Trophoblast cell (in vitro differentiated cells and primary cell): ENCODE measurements at regions not wholly inside any gene's neighbourhood (a gene's known extent, or its start where the extent isn't known, plus 50 kb on each side); places are given as distances from the start of the nearest gene placed in this dataset.
"Not testable (repeated sequence)": the region's sequence is repeated elsewhere in the genome, so short reads cannot be mapped to it uniquely, and the experiment has no call there.

Source experiments
- DNase-seq, 2 donors: peaks; one replicate each; pipeline ENCODE4 v3.0.0-alpha.2; 2016
- H2AFZ ChIP-seq: 2 replicates; pipeline ENCODE4 v1.6.1; 2013; ENCODE audit warnings: low read length, moderate library complexity, mild to moderate bottlenecking; ENCODE audit not compliant: insufficient read depth, poor library complexity
- H2AK5ac ChIP-seq: 2 replicates; pipeline ENCODE4 v1.6.1; 2013; ENCODE audit warnings: mild to moderate bottlenecking, low read length
- H2BK120ac ChIP-seq: 2 replicates; pipeline ENCODE4 v1.6.1; 2013; ENCODE audit warnings: low read length, mild to moderate bottlenecking, moderate library complexity; ENCODE audit not compliant: insufficient read depth, poor library complexity
- H2BK12ac ChIP-seq: 2 replicates; pipeline ENCODE4 v1.6.1; 2013; ENCODE audit warnings: mild to moderate bottlenecking, low read length, moderate library complexity
- H2BK5ac ChIP-seq: 2 replicates; pipeline ENCODE4 v1.6.1; 2013; ENCODE audit warnings: low read length, low read depth, moderate library complexity, mild to moderate bottlenecking; ENCODE audit not compliant: poor library complexity
- H3K14ac ChIP-seq: 2 replicates; pipeline ENCODE4 v1.6.1; 2013; ENCODE audit warnings: mild to moderate bottlenecking, low read length
- H3K18ac ChIP-seq: 2 replicates; pipeline ENCODE4 v1.6.1; 2013; ENCODE audit warnings: mild to moderate bottlenecking, low read length
- H3K23ac ChIP-seq: 2 replicates; pipeline ENCODE4 v1.6.1; 2013; ENCODE audit warnings: low read length
- H3K27ac ChIP-seq: 2 replicates; pipeline ENCODE4 v1.5.1; 2013; ENCODE audit warnings: low read depth, mild to moderate bottlenecking, inconsistent platforms, low read length, moderate library complexity
- H3K27me3 ChIP-seq: 2 replicates; pipeline ENCODE4 v1.6.1; 2013; ENCODE audit warnings: inconsistent platforms, mild to moderate bottlenecking, low read length, moderate library complexity; ENCODE audit not compliant: insufficient read depth
- H3K36me3 ChIP-seq, 2 experiments: 1 replicate in 1 of 2; 2 replicates in 1 of 2; pipeline ENCODE4 v1.6.1; 2013; ENCODE audit warnings: low read length in 2 of 2, mild to moderate bottlenecking in 2 of 2, moderate library complexity in 1 of 2; ENCODE audit not compliant: insufficient read depth in 2 of 2, control insufficient read depth in 1 of 2
- H3K4ac ChIP-seq: 2 replicates; pipeline ENCODE4 v1.6.1; 2013; ENCODE audit warnings: low read depth, mild to moderate bottlenecking, low read length, moderate library complexity
- H3K4me1 ChIP-seq, 2 experiments: 1 replicate in 1 of 2; 2 replicates in 1 of 2; pipeline ENCODE4 v1.6.1; 2013; ENCODE audit warnings: low read length in 2 of 2, mild to moderate bottlenecking in 2 of 2, moderate library complexity in 1 of 2; ENCODE audit not compliant: insufficient read depth in 2 of 2, control insufficient read depth in 1 of 2
- H3K4me2 ChIP-seq: 2 replicates; pipeline ENCODE4 v1.6.1; 2013; ENCODE audit warnings: inconsistent platforms, mild to moderate bottlenecking, low read length, moderate library complexity
- H3K4me3 ChIP-seq: 2 replicates; pipeline ENCODE4 v1.5.1; 2013; ENCODE audit warnings: mild to moderate bottlenecking, low read depth, low read length, inconsistent platforms
- H3K79me1 ChIP-seq: one replicate; pipeline ENCODE4 v1.6.1; 2013; ENCODE audit warnings: low read length
- H3K79me2 ChIP-seq: 2 replicates; pipeline ENCODE4 v1.6.1; 2013; ENCODE audit warnings: low read length, mild to moderate bottlenecking; ENCODE audit not compliant: control insufficient read depth, insufficient read depth, poor library complexity
- H3K9ac ChIP-seq: 2 replicates; pipeline ENCODE4 v1.6.1; 2013; ENCODE audit warnings: mild to moderate bottlenecking, low read length
- H3K9me3 ChIP-seq: 2 replicates; pipeline ENCODE4 v1.6.1; 2013; ENCODE audit warnings: low read depth, mild to moderate bottlenecking, control low read depth, inconsistent platforms, low read length; ENCODE audit not compliant: insufficient read depth
- H4K12ac ChIP-seq: 2 replicates; pipeline ENCODE4 v1.6.1; 2013; ENCODE audit warnings: low read depth, mild to moderate bottlenecking, low read length, moderate library complexity
- H4K8ac ChIP-seq: 2 replicates; pipeline ENCODE4 v1.6.1; 2013; ENCODE audit warnings: low read depth, mild to moderate bottlenecking, low read length, moderate library complexity
- H4K91ac ChIP-seq: one replicate; pipeline ENCODE4 v1.6.1; 2013; ENCODE audit warnings: low read depth, mild to moderate bottlenecking, low read length, moderate library complexity
- WGBS: extraction: QIAGEN DNeasy Blood & Tissue Kit; methylation state at CpG from one replicate; pipeline ENCODE4 v1.1.7; 2013; ENCODE audit warnings: missing lambda C conversion rate; ENCODE audit not compliant: insufficient read length, insufficient coverage; ENCODE audit errors: extremely low coverage; 5-methylcytosine and 5-hydroxymethylcytosine counted together

- Histone ChIP-seq H2BK5ac (no peak overlapping the region), H3K27ac (no peak overlapping the region), H2AFZ (no peak overlapping the region), H3K79me1 (peaks cover 4% of the 10 kb centered on the region), H3K9me3 (no peaks in the 10 kb centered on the region), H4K91ac (no peak overlapping the region), H2BK12ac (no peak overlapping the region), H3K4ac (no peak overlapping the region), H3K4me3 (no peak overlapping the region), H2BK120ac (no peak overlapping the region), H3K27me3 (no peaks in the 10 kb centered on the region), H3K4me2 (no peak overlapping the region), H4K12ac (no peak overlapping the region), H3K4me1 (peaks cover 0 to 6% of the 10 kb centered on the region in 2 experiments), H3K9ac (no peak overlapping the region), H3K23ac (no peak overlapping the region), H3K18ac (no peak overlapping the region), H3K79me2 (no peaks in the 10 kb centered on the region), H4K8ac (no peak overlapping the region), H3K14ac (no peak overlapping the region), H2AK5ac (no peak overlapping the region), H3K36me3 (no peaks in the 10 kb centered on the region)
- no peak for DNase-seq
- WGBS = no CpG with 5 or more reads among the region's 1 CpG
Measured at GRCh38 chr5:54398191-54398590, 57.3 kb upstream of the HSPB3 start.

DNA sequence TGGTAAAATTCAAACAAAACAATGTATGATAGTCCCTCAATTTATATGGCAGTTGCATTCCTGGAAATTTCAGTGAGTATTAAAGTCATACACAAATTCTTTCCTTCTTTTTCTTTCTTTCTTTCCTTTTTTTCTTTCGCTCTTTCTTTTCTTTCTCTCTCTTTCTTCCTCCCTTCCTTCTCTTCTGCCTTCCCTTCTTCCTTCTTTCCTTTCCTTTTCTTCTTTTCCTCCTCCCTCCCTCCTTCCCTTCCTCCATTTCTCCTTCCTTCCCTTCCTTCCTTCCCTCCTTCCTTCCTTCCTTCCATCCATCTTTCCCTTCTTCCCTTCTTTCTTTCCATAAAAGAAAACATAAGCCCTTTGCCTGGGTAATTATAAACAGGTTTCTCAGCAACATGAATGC is 58.1 kb upstream of the HSPB3 start:
- 86% methylated on average over 1 of the region's 1 CpG for WGBS
- H2AFZ ChIP-seq = no peak overlapping the region
- no peak overlapping the region for H3K18ac ChIP-seq
- H3K4me3 ChIP-seq = no peak overlapping the region
- no peaks in the 10 kb centered on the region for H3K79me1 ChIP-seq
- no peak overlapping the region for H3K14ac ChIP-seq
- H3K23ac ChIP-seq = no peak overlapping the region
- H4K12ac ChIP-seq = no peak overlapping the region
- H3K4ac ChIP-seq = no peak overlapping the region
- DNase-seq = no peak
- H2BK120ac ChIP-seq = no peak overlapping the region
- no peak overlapping the region for H3K9ac ChIP-seq
- H3K79me2 ChIP-seq = no peaks in the 10 kb centered on the region
- no peaks in the 10 kb centered on the region for H3K36me3 ChIP-seq
- H2AK5ac ChIP-seq = no peak overlapping the region
- H2BK12ac ChIP-seq = no peak overlapping the region
- no peak overlapping the region for H4K8ac ChIP-seq
- H3K27me3 ChIP-seq = no peaks in the 10 kb centered on the region
- no peak overlapping the region for H2BK5ac ChIP-seq
- no peak overlapping the region for H4K91ac ChIP-seq
- no peak overlapping the region for H3K27ac ChIP-seq
- no peaks in the 10 kb centered on the region for H3K4me1 ChIP-seq
- H3K4me2 ChIP-seq = no peak overlapping the region
- no peaks in the 10 kb centered on the region for H3K9me3 ChIP-seq

- not testable (repeated sequence) for H3K79me2 ChIP-seq, H3K79me1 ChIP-seq, H3K27me3 ChIP-seq, H3K4me3 ChIP-seq, H3K23ac ChIP-seq, H4K8ac ChIP-seq, H2BK120ac ChIP-seq, H2BK5ac ChIP-seq, H3K4me2 ChIP-seq, H3K9ac ChIP-seq, H3K4me1 ChIP-seq, H4K91ac ChIP-seq, H3K14ac ChIP-seq, H2BK12ac ChIP-seq, H3K18ac ChIP-seq, DNase-seq, H3K36me3 ChIP-seq, H4K12ac ChIP-seq, H2AK5ac ChIP-seq, H3K4ac ChIP-seq, H3K27ac ChIP-seq, H3K9me3 ChIP-seq, H2AFZ ChIP-seq
- no CpG with 5 or more reads among the region's 1 CpG for WGBS
Measured at GRCh38 chr5:54393007-54393406, 62.5 kb upstream of the HSPB3 start.

DNA sequence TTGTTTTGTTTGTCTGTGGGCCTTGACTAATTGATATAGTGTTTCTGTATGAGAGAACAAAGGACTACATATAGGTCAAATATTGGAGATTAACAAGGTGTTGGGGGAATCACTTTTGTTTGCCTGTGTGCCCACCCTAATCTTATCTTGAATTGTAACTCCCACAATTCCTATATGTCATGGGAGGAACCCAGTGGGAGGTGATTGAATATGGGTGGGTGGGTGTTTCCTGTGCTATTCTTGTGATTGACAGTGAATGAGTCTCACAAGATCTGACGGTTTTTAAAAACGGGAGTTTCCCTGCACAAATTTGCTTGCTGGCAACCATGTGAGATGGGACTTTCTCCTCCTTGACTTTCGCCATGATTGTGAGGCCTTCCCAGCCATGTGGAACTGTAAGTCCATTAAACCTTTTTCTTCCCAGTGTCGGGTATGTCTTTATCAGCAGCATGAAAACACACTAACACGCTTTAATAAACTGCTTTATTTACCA is 64.9 kb upstream of the HSPB3 start:
- no peak overlapping the region for H4K8ac ChIP-seq
- H4K91ac ChIP-seq = no peak overlapping the region
- H2BK5ac ChIP-seq = no peak overlapping the region
- H3K79me2 ChIP-seq = no peaks in the 10 kb centered on the region
- no peak for DNase-seq
- H3K27me3 ChIP-seq = no peaks in the 10 kb centered on the region
- no peaks in the 10 kb centered on the region for H3K36me3 ChIP-seq
- no peak overlapping the region for H2BK120ac ChIP-seq
- H3K4me2 ChIP-seq = no peak overlapping the region
- H2AFZ ChIP-seq = no peak overlapping the region
- H3K23ac ChIP-seq = no peak overlapping the region
- H3K27ac ChIP-seq = no peak overlapping the region
- H3K4me3 ChIP-seq = no peak overlapping the region
- H3K4me1 ChIP-seq = no peaks in the 10 kb centered on the region
- no CpG with 5 or more reads among the region's 5 CpGs for WGBS
- H2AK5ac ChIP-seq = no peak overlapping the region
- no peak overlapping the region for H3K18ac ChIP-seq
- no peak overlapping the region for H3K9ac ChIP-seq
- H4K12ac ChIP-seq = no peak overlapping the region
- H3K9me3 ChIP-seq = no peaks in the 10 kb centered on the region
- H3K4ac ChIP-seq = no peak overlapping the region
- H3K79me1 ChIP-seq = no peaks in the 10 kb centered on the region
- H3K14ac ChIP-seq = no peak overlapping the region
- no peak overlapping the region for H2BK12ac ChIP-seq
